LHCN-M2 (cell line): ENCODE measurements at regions not wholly inside any gene's neighbourhood (a gene's known extent, or its start where the extent isn't known, plus 50 kb on each side); places are given as distances from the start of the nearest gene placed in this dataset.
A peak's percentile ranks its signal among the peaks of the same experiment; 100 is the strongest.
"Not testable (repeated sequence)": the region's sequence is repeated elsewhere in the genome, so short reads cannot be mapped to it uniquely, and the experiment has no call there.

Experiments
- DNase-seq: peaks from one replicate; pipeline ENCODE4 v3.0.0-alpha.2; 2012; ENCODE audit warnings: low read depth

GRCh38 chr3:137820366-137820765, 56.3 kb downstream of the SOX14 start:
- no peak for DNase-seq

- no peak for DNase-seq
Observed at GRCh38 chr3:137835096-137835495, 71.0 kb downstream of the SOX14 start.

- DNase-seq = no peak
Observed at GRCh38 chr3:137845194-137845593, 81.1 kb downstream of the SOX14 start.

- no peak for DNase-seq
Observed at GRCh38 chr3:137845666-137846065, 81.6 kb downstream of the SOX14 start.

GRCh38 chr3:137852391-137852830, 88.3 kb downstream of the SOX14 start:
- DNase-seq = no peak

- DNase-seq = no peak
Observed at GRCh38 chr3:137854533-137855261, 90.6 kb downstream of the SOX14 start.

GRCh38 chr3:137866001-137866400, 101.9 kb downstream of the SOX14 start:
- no peak for DNase-seq

GRCh38 chr3:137866933-137867332, 102.8 kb downstream of the SOX14 start:
- DNase-seq = no peak

- no peak for DNase-seq
Observed at GRCh38 chr3:137867611-137868010, 103.5 kb downstream of the SOX14 start.

GRCh38 chr3:137869022-137869421, 104.9 kb downstream of the SOX14 start:
- DNase-seq = no peak

GRCh38 chr3:137872589-137872988, 108.5 kb downstream of the SOX14 start:
- DNase-seq = not testable (repeated sequence)

- DNase-seq = not testable (repeated sequence)
Observed at GRCh38 chr3:137896842-137897241, 113.1 kb upstream of the CLDN18 start.

- no peak for DNase-seq
Observed at GRCh38 chr3:137906985-137907649, 102.8 kb upstream of the CLDN18 start.

- no peak for DNase-seq
Observed at GRCh38 chr3:137924628-137925027, 85.3 kb upstream of the CLDN18 start.

GRCh38 chr3:137925080-137925479, 84.9 kb upstream of the CLDN18 start:
- no peak for DNase-seq

GRCh38 chr3:137926991-137927390, 83.0 kb upstream of the CLDN18 start:
- DNase-seq = no peak

- DNase-seq = no peak
Observed at GRCh38 chr3:137930976-137931375, 79.0 kb upstream of the CLDN18 start.

GRCh38 chr3:137938876-137939275, 71.1 kb upstream of the CLDN18 start:
- no peak for DNase-seq

- DNase-seq = no peak
Observed at GRCh38 chr3:137944593-137944992, 65.4 kb upstream of the CLDN18 start.

- peak; percentile 54 for DNase-seq
Observed at GRCh38 chr3:137946356-137946973, 63.5 kb upstream of the CLDN18 start.

- DNase-seq = no peak
Observed at GRCh38 chr3:137947117-137947516, 62.8 kb upstream of the CLDN18 start.

GRCh38 chr3:137948400-137949072, 61.4 kb upstream of the CLDN18 start:
- DNase-seq = no peak
